ENCODE measurements at regions not wholly inside any gene's neighbourhood (a gene's known extent, or its start where the extent isn't known, plus 50 kb on each side); places are given as distances from the start of the nearest gene placed in this dataset.
"Not testable (repeated sequence)": the region's sequence is repeated elsewhere in the genome, so short reads cannot be mapped to it uniquely, and the experiment has no call there.

GRCh38 chrX:27336466-27337091 is 126.6 kb downstream of the PPP4R3C start:
- TF ChIP-seq CTCF (IDR thresholded peaks at IDR 0.05; ENCODE audit: insufficient read depth, missing control alignments): peak; percentile 61
- FAIRE-seq: no peak
- no peak for DNase-seq (ENCODE audit: insufficient read length, low spot score)

GRCh38 chrX:27321632-27322031 is 141.5 kb downstream of the PPP4R3C start:
- FAIRE-seq (peak; percentile 46), DNase-seq (ENCODE audit: insufficient read length, low spot score) (no peak)
- no peak for TF ChIP-seq CTCF (IDR thresholded peaks at IDR 0.05; ENCODE audit: insufficient read depth, missing control alignments)

GRCh38 chrX:27309406-27309805 is 153.7 kb downstream of the PPP4R3C start:
- FAIRE-seq: no peak
- no peak for TF ChIP-seq CTCF (IDR thresholded peaks at IDR 0.05; ENCODE audit: insufficient read depth, missing control alignments)
- no peak for DNase-seq (ENCODE audit: insufficient read length, low spot score)

GRCh38 chrX:27307546-27307945 is 155.6 kb downstream of the PPP4R3C start:
- TF ChIP-seq CTCF (IDR thresholded peaks at IDR 0.05; ENCODE audit: insufficient read depth, missing control alignments): no peak
- FAIRE-seq (no peak), DNase-seq (ENCODE audit: insufficient read length, low spot score) (no peak)

GRCh38 chrX:27292552-27292951 is 170.6 kb downstream of the PPP4R3C start:
- not testable (repeated sequence) for FAIRE-seq; DNase-seq (ENCODE audit: insufficient read length, low spot score)

GRCh38 chrX:27276751-27277150 is 186.4 kb downstream of the PPP4R3C start:
- no peak for TF ChIP-seq CTCF (IDR thresholded peaks at IDR 0.05; ENCODE audit: insufficient read depth, missing control alignments)
- DNase-seq (ENCODE audit: insufficient read length, low spot score) (no peak), FAIRE-seq (no peak)

- FAIRE-seq: no peak
- no peak for TF ChIP-seq CTCF (IDR thresholded peaks at IDR 0.05; ENCODE audit: insufficient read depth, missing control alignments)
- DNase-seq (ENCODE audit: insufficient read length, low spot score): no peak
Measured at GRCh38 chrX:27254656-27255055, 208.5 kb downstream of the PPP4R3C start.

- DNase-seq (ENCODE audit: insufficient read length, low spot score) (no peak), FAIRE-seq (peak; percentile 25)
- TF ChIP-seq CTCF (IDR thresholded peaks at IDR 0.05; ENCODE audit: insufficient read depth, missing control alignments): no peak
Measured at GRCh38 chrX:27251369-27251768, 211.8 kb downstream of the PPP4R3C start.
